SK-N-SH treated with all-trans-retinoic acid at 6 μM for 48 hours (cell line): ENCODE measurements at regions not wholly inside any gene's neighbourhood (a gene's known extent, or its start where the extent isn't known, plus 50 kb on each side); places are given as distances from the start of the nearest gene placed in this dataset.

ENCODE experiments used
- ARNTL ChIP-seq: fragments of 450-650 bp; formaldehyde crosslinking; IDR thresholded peaks from 2 replicates; pipeline ENCODE4 v1.5.0; 2020; ENCODE audit warnings: low read depth, mild to moderate bottlenecking, moderate library complexity, borderline replicate concordance
- CREB5 ChIP-seq: fragments of 250-450 bp; sonication (Bioruptor Pico); IDR thresholded peaks from 2 replicates; pipeline ENCODE4 v1.5.1; 2020; ENCODE audit warnings: low read depth, mild to moderate bottlenecking, moderate library complexity
- ESRRG ChIP-seq: fragments of 250-450 bp; sonication (Bioruptor Pico); IDR thresholded peaks from 2 replicates; pipeline ENCODE4 v1.6.1; 2021; ENCODE audit warnings: mild to moderate bottlenecking
- OSR1 ChIP-seq: fragments of 250-450 bp; sonication (Bioruptor Pico); IDR thresholded peaks from 2 replicates; pipeline ENCODE4 v1.8.0; 2022; ENCODE audit warnings: moderate library complexity, mild to moderate bottlenecking, inconsistent platforms
- POU6F1 ChIP-seq: fragments of 250-450 bp; sonication (Bioruptor Pico); IDR thresholded peaks from 2 replicates; pipeline ENCODE4 v1.8.0; 2021; ENCODE audit warnings: low read depth, mild to moderate bottlenecking, moderate library complexity, borderline replicate concordance
- TSHZ2 ChIP-seq: fragments of 250-450 bp; sonication (Bioruptor Pico); IDR thresholded peaks from 2 replicates; pipeline ENCODE4 v1.5.0; 2020; ENCODE audit warnings: mild to moderate bottlenecking, moderate library complexity
- ZFP3 ChIP-seq: fragments of 250-450 bp; sonication (Bioruptor Pico); IDR thresholded peaks from 2 replicates; pipeline ENCODE4 v1.5.0; 2020; ENCODE audit warnings: mild to moderate bottlenecking, moderate library complexity
- ZFP30 ChIP-seq: fragments of 450-650 bp; formaldehyde crosslinking; IDR thresholded peaks from 2 replicates; pipeline ENCODE4 v1.5.0; 2022; ENCODE audit warnings: mild to moderate bottlenecking, moderate library complexity
- ZNF70 ChIP-seq: fragments of 450-650 bp; formaldehyde crosslinking; IDR thresholded peaks from 2 replicates; pipeline ENCODE4 v1.5.0; 2020; ENCODE audit warnings: mild to moderate bottlenecking, moderate library complexity

- no peak for TF ChIP-seq CREB5 (CRISPR knock-in tag)
- TF ChIP-seq TSHZ2 (CRISPR knock-in tag) = no peak
- TF ChIP-seq ZFP3 (CRISPR knock-in tag) = no peak
- TF ChIP-seq POU6F1 (CRISPR knock-in tag) = no peak
- TF ChIP-seq ZFP30 (CRISPR knock-in tag) = no peak
- TF ChIP-seq ARNTL (CRISPR knock-in tag) = no peak
- no peak for TF ChIP-seq ZNF70
- no peak for TF ChIP-seq OSR1 (CRISPR knock-in tag)
- TF ChIP-seq ESRRG (CRISPR knock-in tag) = no peak
Observed at GRCh38 chr13:111846391-111847159, 220.4 kb upstream of the SOX1 start.
